Midbrain (tissue), 1 donor: ENCODE measurements at regions not wholly inside any gene's neighbourhood (a gene's known extent, or its start where the extent isn't known, plus 50 kb on each side); places are given as distances from the start of the nearest gene placed in this dataset.

Source experiments
- DNase-seq: peaks from one replicate; lab custom pipeline; 2025; lab: John Stamatoyannopoulos, UW

- DNase-seq: no peak
These were observed 532.2 kb downstream of the MID1IP1 start for GRCh38 chrX:39333451-39333850.

- no peak for DNase-seq
These were observed 534.4 kb downstream of the MID1IP1 start for GRCh38 chrX:39335513-39336235.

GRCh38 chrX:39336671-39337311, 535.5 kb downstream of the MID1IP1 start:
- DNase-seq: no peak

- DNase-seq: no peak
These were observed 536.2 kb downstream of the MID1IP1 start for GRCh38 chrX:39337451-39337850.

GRCh38 chrX:39338583-39338982, 537.3 kb downstream of the MID1IP1 start:
- no peak for DNase-seq

GRCh38 chrX:39356119-39356807, 555.0 kb downstream of the MID1IP1 start:
- no peak for DNase-seq

GRCh38 chrX:39360101-39360500, 558.8 kb downstream of the MID1IP1 start:
- no peak for DNase-seq

GRCh38 chrX:39361736-39362135, 560.5 kb downstream of the MID1IP1 start:
- DNase-seq: peak; percentile 77

- DNase-seq: no peak
These were observed 566.2 kb downstream of the MID1IP1 start for GRCh38 chrX:39367416-39367815.

- no peak for DNase-seq
These were observed 570.9 kb downstream of the MID1IP1 start for GRCh38 chrX:39372115-39372514.

GRCh38 chrX:39377157-39377556, 575.9 kb downstream of the MID1IP1 start:
- DNase-seq: no peak

- no peak for DNase-seq
These were observed 576.5 kb downstream of the MID1IP1 start for GRCh38 chrX:39377773-39378172.

GRCh38 chrX:39381422-39381821, 580.2 kb downstream of the MID1IP1 start:
- no peak for DNase-seq

- no peak for DNase-seq
These were observed 583.7 kb downstream of the MID1IP1 start for GRCh38 chrX:39384996-39385395.

- DNase-seq: no peak
These were observed 587.5 kb downstream of the MID1IP1 start for GRCh38 chrX:39388730-39389129.

GRCh38 chrX:39396358-39396995, 595.2 kb downstream of the MID1IP1 start:
- DNase-seq: no peak

- no peak for DNase-seq
These were observed 596.4 kb downstream of the MID1IP1 start for GRCh38 chrX:39397561-39398199.

GRCh38 chrX:39398215-39398962, 597.1 kb downstream of the MID1IP1 start:
- DNase-seq: no peak

- DNase-seq: no peak
These were observed 597.7 kb downstream of the MID1IP1 start for GRCh38 chrX:39398963-39399261.

GRCh38 chrX:39399387-39399786, 598.1 kb downstream of the MID1IP1 start:
- DNase-seq: no peak

GRCh38 chrX:39401483-39402110, 600.3 kb downstream of the MID1IP1 start:
- no peak for DNase-seq
